ENCODE measurements at regions not wholly inside any gene's neighbourhood (a gene's known extent, or its start where the extent isn't known, plus 50 kb on each side); places are given as distances from the start of the nearest gene placed in this dataset.

GRCh38 chr15:52943746-52944145, 153.6 kb upstream of the ONECUT1 start:
- no peak overlapping the region for H3K27ac Mint-ChIP-seq
- H3K4me1 ChIP-seq (ENCODE audit: insufficient read depth, low read length): no peaks in the 10 kb centered on the region
- DNase-seq: no peak
- peaks cover 0 to 1% (median 0%) of the 10 kb centered on the region in 4 donors for H3K4me1 Mint-ChIP-seq
- no peaks in the 10 kb centered on the region for H3K27me3 ChIP-seq (ENCODE audit: insufficient read depth, low read length)
- H3K4me3 Mint-ChIP-seq: no peak overlapping the region
- no peak overlapping the region for H3K27ac ChIP-seq (ENCODE audit: low read depth, low read length)
- no peaks in the 10 kb centered on the region for H3K9me3 ChIP-seq (ENCODE audit: control insufficient read depth in 1 of 2, low read length in 2 of 2)
- H3K9me3 Mint-ChIP-seq: peaks cover 0 to 3% (median 0%) of the 10 kb centered on the region in 8 donors
- peaks cover 5 to 10% of the 10 kb centered on the region in 2 donors for H3K27me3 Mint-ChIP-seq
- H3K36me3 ChIP-seq (ENCODE audit: insufficient read depth, low read length): no peaks in the 10 kb centered on the region
- H3K36me3 Mint-ChIP-seq: no peaks in the 10 kb centered on the region
- ChIA-PET POLR2A (ENCODE audit: partially characterized antibody) (no interaction called here), CTCF (ENCODE audit: partially characterized antibody) (no interaction called here)
- H3K4me3 ChIP-seq (ENCODE audit: low read length in 2 of 2): no peak overlapping the region
- intact Hi-C loops (cut with micrococcal nuclease): no loop called here

- Mint-ChIP-seq H3K36me3 (no peaks in the 10 kb centered on the region), H3K9me3 (peaks cover 0 to 5% (median 1%) of the 10 kb centered on the region in 8 donors), H3K27me3 (peaks cover 9 to 13% of the 10 kb centered on the region in 2 donors), H3K4me1 (peaks cover 0 to 1% (median 0%) of the 10 kb centered on the region in 4 donors), H3K4me3 (no peak overlapping the region), H3K27ac (no peak overlapping the region)
- Histone ChIP-seq H3K27ac (ENCODE audit: low read depth, low read length) (no peak overlapping the region), H3K36me3 (ENCODE audit: insufficient read depth, low read length) (no peaks in the 10 kb centered on the region), H3K4me1 (ENCODE audit: insufficient read depth, low read length) (no peaks in the 10 kb centered on the region), H3K9me3 (ENCODE audit: control insufficient read depth in 1 of 2, low read length in 2 of 2) (no peaks in the 10 kb centered on the region), H3K27me3 (ENCODE audit: insufficient read depth, low read length) (no peaks in the 10 kb centered on the region), H3K4me3 (ENCODE audit: low read length in 2 of 2) (no peak overlapping the region)
- intact Hi-C loops (cut with micrococcal nuclease): no loop called here
- DNase-seq: no peak
- ChIA-PET CTCF (ENCODE audit: partially characterized antibody) (no interaction called here), POLR2A (ENCODE audit: partially characterized antibody) (no interaction called here)
Observed at GRCh38 chr15:52936489-52936888, 146.4 kb upstream of the ONECUT1 start.

DNA sequence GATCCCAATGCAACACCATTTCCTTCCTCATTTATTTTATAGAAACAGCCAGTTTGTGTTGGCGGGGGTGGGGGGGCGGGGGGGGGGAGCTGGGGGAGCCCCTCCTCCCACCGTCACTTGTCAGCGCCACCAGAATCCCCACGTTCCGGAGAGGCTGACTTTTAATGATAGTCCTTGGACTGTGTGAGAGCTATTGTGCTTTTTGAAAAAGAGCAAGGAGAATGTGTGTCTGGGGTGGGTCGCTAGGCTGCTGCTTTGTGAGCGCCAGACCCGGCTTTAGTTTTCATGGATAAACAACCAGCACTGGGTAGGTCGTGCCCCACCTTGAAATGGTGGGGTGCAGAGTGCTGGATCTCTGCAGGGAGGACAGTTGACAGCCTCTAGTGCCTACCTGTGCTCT, 135.0 kb upstream of the ONECUT1 start:
- Mint-ChIP-seq H3K4me1 (no peaks in the 10 kb centered on the region), H3K27me3 (peaks cover 3 to 14% of the 10 kb centered on the region in 2 donors), H3K36me3 (no peaks in the 10 kb centered on the region), H3K9me3 (peaks cover 0 to 14% (median 0%) of the 10 kb centered on the region in 8 donors), H3K4me3 (no peak overlapping the region), H3K27ac (no peak overlapping the region)
- Histone ChIP-seq H3K27ac (ENCODE audit: low read depth, low read length) (no peak overlapping the region), H3K4me3 (ENCODE audit: low read length in 2 of 2) (no peak overlapping the region), H3K27me3 (ENCODE audit: insufficient read depth, low read length) (no peaks in the 10 kb centered on the region), H3K36me3 (ENCODE audit: insufficient read depth, low read length) (no peaks in the 10 kb centered on the region), H3K4me1 (ENCODE audit: insufficient read depth, low read length) (no peaks in the 10 kb centered on the region), H3K9me3 (ENCODE audit: control insufficient read depth in 1 of 2, low read length in 2 of 2) (no peaks in the 10 kb centered on the region)
- CTCF ChIA-PET (ENCODE audit: partially characterized antibody): no interaction called here
- intact Hi-C loops (cut with micrococcal nuclease): no loop called here
- POLR2A ChIA-PET (ENCODE audit: partially characterized antibody): no interaction called here
- no peak for DNase-seq

- POLR2A ChIA-PET (ENCODE audit: partially characterized antibody): no interaction called here
- Mint-ChIP-seq H3K4me3 (no peak overlapping the region), H3K9me3 (peaks cover 0 to 9% (median 0%) of the 10 kb centered on the region in 8 donors), H3K4me1 (no peaks in the 10 kb centered on the region), H3K36me3 (no peaks in the 10 kb centered on the region), H3K27me3 (peaks cover 5 to 15% of the 10 kb centered on the region in 2 donors), H3K27ac (no peak overlapping the region)
- no peaks in the 10 kb centered on the region for H3K4me1 ChIP-seq (ENCODE audit: insufficient read depth, low read length)
- no peaks in the 10 kb centered on the region for H3K9me3 ChIP-seq (ENCODE audit: control insufficient read depth in 1 of 2, low read length in 2 of 2)
- intact Hi-C loops (cut with micrococcal nuclease): no loop called here
- H3K4me3 ChIP-seq (ENCODE audit: low read length in 2 of 2): no peak overlapping the region
- no peaks in the 10 kb centered on the region for H3K27me3 ChIP-seq (ENCODE audit: insufficient read depth, low read length)
- H3K27ac ChIP-seq (ENCODE audit: low read depth, low read length): no peak overlapping the region
- H3K36me3 ChIP-seq (ENCODE audit: insufficient read depth, low read length): no peaks in the 10 kb centered on the region
- DNase-seq: no peak
- CTCF ChIA-PET (ENCODE audit: partially characterized antibody): no interaction called here
Observed at GRCh38 chr15:52924630-52925029, 134.5 kb upstream of the ONECUT1 start.

DNA sequence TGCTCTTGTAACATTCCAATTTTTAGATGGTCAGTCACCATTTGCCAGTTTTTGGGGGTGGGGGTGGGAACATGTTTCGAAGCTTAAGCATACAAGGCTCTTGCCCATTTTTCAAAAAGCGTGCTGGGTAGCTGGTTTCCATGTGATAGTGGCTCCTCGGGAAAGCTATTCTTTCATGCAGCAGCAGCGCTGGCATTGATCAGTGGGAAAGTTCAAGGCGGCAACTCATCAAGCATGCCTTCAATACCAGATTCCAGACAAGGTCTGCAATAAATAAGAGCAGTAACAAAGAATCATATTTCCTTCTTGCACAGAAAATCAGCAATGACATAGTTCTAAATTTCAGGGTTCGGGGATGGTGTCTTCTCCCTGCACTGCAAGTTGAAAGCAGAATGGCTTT, 133.5 kb upstream of the ONECUT1 start:
- Mint-ChIP-seq H3K4me3 (no peak overlapping the region), H3K4me1 (no peaks in the 10 kb centered on the region), H3K9me3 (peaks cover 0 to 6% (median 0%) of the 10 kb centered on the region in 8 donors), H3K27ac (no peak overlapping the region), H3K36me3 (no peaks in the 10 kb centered on the region), H3K27me3 (peaks cover 6 to 15% of the 10 kb centered on the region in 2 donors)
- Histone ChIP-seq H3K4me3 (ENCODE audit: low read length in 2 of 2) (no peak overlapping the region), H3K27me3 (ENCODE audit: insufficient read depth, low read length) (no peaks in the 10 kb centered on the region), H3K27ac (ENCODE audit: low read depth, low read length) (no peak overlapping the region), H3K9me3 (ENCODE audit: control insufficient read depth in 1 of 2, low read length in 2 of 2) (no peaks in the 10 kb centered on the region), H3K36me3 (ENCODE audit: insufficient read depth, low read length) (no peaks in the 10 kb centered on the region), H3K4me1 (ENCODE audit: insufficient read depth, low read length) (no peaks in the 10 kb centered on the region)
- no peak for DNase-seq
- ChIA-PET POLR2A (ENCODE audit: partially characterized antibody) (no interaction called here), CTCF (ENCODE audit: partially characterized antibody) (no interaction called here)
- intact Hi-C loops (cut with micrococcal nuclease): no loop called here

DNA sequence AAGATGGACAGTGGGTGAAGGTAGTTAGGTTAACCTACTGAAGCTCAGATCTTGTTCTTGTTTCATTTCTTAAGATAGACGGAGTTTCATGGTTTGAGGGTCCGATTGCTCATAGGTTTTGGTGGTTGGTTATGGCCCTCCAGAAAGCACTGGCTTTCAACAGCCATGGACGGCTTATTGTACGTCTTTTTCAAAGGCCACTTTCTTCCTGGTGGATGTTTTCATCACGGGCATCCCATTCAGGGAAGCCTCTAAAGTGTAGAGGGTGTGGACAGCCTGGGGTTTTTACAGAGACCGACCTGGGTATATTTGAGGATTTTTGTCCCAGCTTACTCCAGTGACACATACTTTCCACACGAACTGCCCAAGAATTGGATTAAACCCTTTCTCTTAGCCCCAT, 132.7 kb upstream of the ONECUT1 start:
- no peak overlapping the region for H3K27ac ChIP-seq (ENCODE audit: low read depth, low read length)
- H3K36me3 ChIP-seq (ENCODE audit: insufficient read depth, low read length): no peaks in the 10 kb centered on the region
- no peaks in the 10 kb centered on the region for H3K4me1 Mint-ChIP-seq
- CTCF ChIA-PET (ENCODE audit: partially characterized antibody): no interaction called here
- no peak for DNase-seq
- H3K9me3 ChIP-seq (ENCODE audit: control insufficient read depth in 1 of 2, low read length in 2 of 2): no peaks in the 10 kb centered on the region
- no peaks in the 10 kb centered on the region for H3K4me1 ChIP-seq (ENCODE audit: insufficient read depth, low read length)
- no peak overlapping the region for H3K4me3 ChIP-seq (ENCODE audit: low read length in 2 of 2)
- H3K27me3 Mint-ChIP-seq: peaks cover 6 to 15% of the 10 kb centered on the region in 2 donors
- no peaks in the 10 kb centered on the region for H3K36me3 Mint-ChIP-seq
- POLR2A ChIA-PET (ENCODE audit: partially characterized antibody): no interaction called here
- intact Hi-C loops (cut with micrococcal nuclease): no loop called here
- no peak overlapping the region for H3K27ac Mint-ChIP-seq
- no peaks in the 10 kb centered on the region for H3K27me3 ChIP-seq (ENCODE audit: insufficient read depth, low read length)
- no peak overlapping the region for H3K4me3 Mint-ChIP-seq
- H3K9me3 Mint-ChIP-seq: peaks cover 0 to 6% (median 0%) of the 10 kb centered on the region in 8 donors

GRCh38 chr15:52912172-52912571, 122.0 kb upstream of the ONECUT1 start:
- H3K36me3 Mint-ChIP-seq: no peaks in the 10 kb centered on the region
- H3K4me3 ChIP-seq (ENCODE audit: low read length in 2 of 2): no peak overlapping the region
- H3K27ac Mint-ChIP-seq: no peak overlapping the region
- intact Hi-C loops (cut with micrococcal nuclease): no loop called here
- H3K27me3 Mint-ChIP-seq: peaks cover 10% of the 10 kb centered on the region in 2 donors
- H3K27me3 ChIP-seq (ENCODE audit: insufficient read depth, low read length): no peaks in the 10 kb centered on the region
- H3K4me3 Mint-ChIP-seq: no peak overlapping the region
- no peaks in the 10 kb centered on the region for H3K36me3 ChIP-seq (ENCODE audit: insufficient read depth, low read length)
- H3K9me3 Mint-ChIP-seq: peaks cover 0 to 12% (median 4%) of the 10 kb centered on the region in 8 donors
- H3K9me3 ChIP-seq (ENCODE audit: control insufficient read depth in 1 of 2, low read length in 2 of 2): no peaks in the 10 kb centered on the region
- no peak overlapping the region for H3K27ac ChIP-seq (ENCODE audit: low read depth, low read length)
- ChIA-PET POLR2A (ENCODE audit: partially characterized antibody) (no interaction called here), CTCF (ENCODE audit: partially characterized antibody) (interaction anchor here (1.0 kb wide), 1 partner anchor 280 kb away, joined by 3 read pairs; no protein-coding TSS in a partner anchor)
- no peaks in the 10 kb centered on the region for H3K4me1 ChIP-seq (ENCODE audit: insufficient read depth, low read length)
- DNase-seq: no peak
- H3K4me1 Mint-ChIP-seq: no peaks in the 10 kb centered on the region

DNA sequence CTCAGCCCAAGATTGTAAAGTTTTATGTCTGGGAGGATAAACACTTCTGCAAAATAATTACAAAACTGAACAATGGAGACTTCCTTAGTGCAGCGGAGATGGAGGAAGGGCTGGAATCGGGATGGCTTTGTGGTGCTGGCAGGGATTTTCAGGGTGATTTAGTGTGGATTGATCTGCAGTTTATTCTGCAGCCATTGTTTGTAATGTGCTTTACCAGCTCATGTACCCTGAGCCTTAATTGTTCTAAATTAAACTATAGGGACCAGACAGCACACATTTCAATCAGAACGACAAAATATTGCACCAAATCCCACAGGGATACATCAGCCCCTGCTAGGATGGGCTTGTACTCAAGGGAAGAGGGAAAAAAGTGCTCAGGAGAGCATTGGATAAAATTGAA, 103.2 kb upstream of the ONECUT1 start:
- ChIA-PET POLR2A (ENCODE audit: partially characterized antibody) (no interaction called here), CTCF (ENCODE audit: partially characterized antibody) (no interaction called here)
- no peak overlapping the region for H3K4me3 ChIP-seq (ENCODE audit: low read length in 2 of 2)
- H3K27me3 Mint-ChIP-seq: peaks cover 6 to 13% of the 10 kb centered on the region in 2 donors
- peaks cover 0 to 2% (median 0%) of the 10 kb centered on the region in 8 donors for H3K9me3 Mint-ChIP-seq
- no peaks in the 10 kb centered on the region for H3K9me3 ChIP-seq (ENCODE audit: control insufficient read depth in 1 of 2, low read length in 2 of 2)
- no peaks in the 10 kb centered on the region for H3K36me3 ChIP-seq (ENCODE audit: insufficient read depth, low read length)
- H3K27ac Mint-ChIP-seq: no peak overlapping the region
- H3K4me3 Mint-ChIP-seq: no peak overlapping the region
- no peaks in the 10 kb centered on the region for H3K4me1 ChIP-seq (ENCODE audit: insufficient read depth, low read length)
- H3K4me1 Mint-ChIP-seq: no peaks in the 10 kb centered on the region
- H3K36me3 Mint-ChIP-seq: no peaks in the 10 kb centered on the region
- H3K27me3 ChIP-seq (ENCODE audit: insufficient read depth, low read length): no peaks in the 10 kb centered on the region
- no peak for DNase-seq
- intact Hi-C loops (cut with micrococcal nuclease): no loop called here
- H3K27ac ChIP-seq (ENCODE audit: low read depth, low read length): no peak overlapping the region

Data from CD4-positive, alpha-beta memory T cell (primary cell).